HK-2 (cell line): ENCODE measurements at regions not wholly inside any gene's neighbourhood (a gene's known extent, or its start where the extent isn't known, plus 50 kb on each side); places are given as distances from the start of the nearest gene placed in this dataset.
"Not testable (repeated sequence)": the region's sequence is repeated elsewhere in the genome, so short reads cannot be mapped to it uniquely, and the experiment has no call there.

Experiments
- DNase-seq: peaks from one replicate; pipeline ENCODE4 v3.0.0-alpha.2; 2018; ENCODE audit not compliant: unreplicated experiment

DNA sequence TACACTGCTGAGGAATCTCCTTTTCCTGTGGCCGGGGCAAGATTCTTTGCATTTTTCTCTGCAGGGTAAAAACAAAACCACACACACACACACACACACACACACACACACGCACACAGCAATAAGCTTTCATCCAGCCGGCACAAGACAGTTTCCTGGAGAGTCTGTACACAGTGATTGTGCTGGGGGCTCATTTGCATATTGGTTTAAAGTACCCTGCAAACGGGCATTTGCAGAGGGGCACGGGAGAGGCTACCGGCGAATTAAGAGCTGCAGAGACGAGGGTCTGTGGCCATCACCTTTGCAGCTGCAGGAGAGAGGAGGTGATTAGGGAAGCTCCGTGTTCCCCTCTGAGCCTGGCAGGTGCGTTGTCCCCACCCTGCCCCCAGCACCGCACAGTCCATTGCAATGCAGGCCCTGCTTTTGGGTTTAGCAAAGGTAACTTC lies 219.9 kb downstream of the SHOX start:
- no peak for DNase-seq

DNA sequence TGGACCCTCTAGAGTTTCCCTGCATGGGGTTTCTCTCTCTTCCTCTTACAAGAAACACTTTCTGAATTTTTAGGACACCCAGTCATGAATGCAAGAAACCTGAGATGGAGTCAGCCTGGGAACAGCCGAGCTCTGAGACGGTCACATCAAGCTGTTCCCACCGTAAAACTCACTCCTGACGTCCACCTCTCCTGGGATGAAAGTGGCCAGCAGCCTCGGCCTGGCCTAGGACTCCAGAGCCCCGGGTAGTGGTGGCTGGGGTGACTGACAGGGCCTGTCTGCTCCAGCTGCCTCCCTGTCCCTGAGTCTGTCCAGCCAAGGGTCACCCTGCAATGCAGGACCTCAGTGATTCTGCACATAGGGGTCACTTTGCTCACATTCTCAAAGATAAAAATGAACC lies 217.8 kb downstream of the SHOX start:
- no peak for DNase-seq

DNA sequence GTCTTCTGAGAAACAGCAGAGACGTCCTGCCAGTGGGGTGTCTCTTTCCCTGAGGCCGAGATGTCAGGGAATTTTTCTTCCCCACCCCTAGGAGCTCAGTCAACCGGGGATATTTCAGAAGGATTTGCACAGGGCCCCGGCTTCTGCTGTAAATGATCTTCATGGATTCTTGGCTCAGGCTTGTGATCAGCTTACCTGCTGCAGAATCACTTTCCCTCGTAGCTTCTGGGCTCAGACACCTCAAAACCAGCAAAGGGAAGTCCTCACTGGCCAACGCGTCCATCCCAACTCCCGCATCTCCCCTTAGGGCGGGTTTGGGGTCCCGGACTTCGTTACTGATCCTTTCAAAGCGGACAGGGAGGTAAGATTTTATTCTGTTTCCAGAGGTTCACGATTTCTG lies 212.7 kb downstream of the SHOX start:
- DNase-seq: no peak

DNA sequence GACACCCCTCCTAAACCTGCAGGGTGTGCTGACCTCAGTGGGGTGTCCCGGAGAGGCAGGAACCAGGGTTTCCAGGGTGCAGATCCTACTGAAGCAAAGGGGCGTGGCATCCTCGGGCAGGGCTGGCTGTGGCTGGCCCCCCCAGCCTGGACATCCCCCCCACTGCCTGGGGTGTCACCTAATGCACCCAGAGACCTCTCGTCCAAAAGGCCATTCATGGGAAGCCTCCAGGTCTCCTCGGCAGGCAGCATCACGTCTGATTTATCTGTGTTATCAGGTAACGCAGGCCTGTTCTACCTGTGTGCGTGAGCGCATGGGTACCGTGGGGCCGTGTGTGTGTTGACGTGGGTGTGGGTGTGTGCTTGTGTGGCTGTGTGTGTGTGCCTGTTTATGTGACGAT lies 210.0 kb downstream of the SHOX start:
- no peak for DNase-seq

DNA sequence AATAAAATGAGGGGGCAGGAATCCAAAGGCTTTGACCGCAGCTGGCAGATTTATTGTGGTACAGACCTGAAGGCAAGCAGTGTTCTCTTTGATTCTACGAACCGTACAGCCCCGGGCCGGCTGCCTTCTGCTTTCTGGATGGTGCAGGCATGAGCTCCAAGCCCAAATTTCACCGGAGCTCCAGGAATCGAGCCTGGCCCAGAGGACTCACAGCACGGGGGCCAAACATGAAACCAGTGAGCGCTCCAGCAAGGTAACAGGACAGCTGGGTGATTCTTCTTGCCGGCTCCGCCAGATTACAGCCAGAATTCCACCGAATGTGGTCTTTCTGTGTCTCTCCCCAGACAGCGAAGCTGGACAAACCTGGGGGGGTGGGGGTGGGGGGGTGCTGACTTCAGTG lies 208.1 kb downstream of the SHOX start:
- DNase-seq: not testable (repeated sequence)

DNA sequence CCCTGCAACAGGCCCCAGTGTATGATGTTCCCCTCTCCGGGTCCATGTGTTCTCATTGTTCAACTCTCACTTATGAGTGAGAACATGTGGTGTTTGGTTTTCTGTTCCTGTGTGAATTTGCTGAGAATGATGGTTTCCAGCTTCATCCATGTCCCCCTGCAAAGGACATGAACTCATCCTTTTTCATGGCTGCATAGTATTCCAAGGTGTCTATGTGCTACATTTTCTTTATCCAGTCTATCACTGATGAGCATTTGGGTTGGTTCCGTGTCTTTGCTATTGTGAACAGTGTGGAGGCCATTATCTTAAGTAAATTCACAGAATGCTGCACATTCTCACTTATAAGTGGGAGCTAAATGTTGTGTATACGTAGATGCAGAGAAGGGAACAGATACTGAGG lies 205.3 kb downstream of the SHOX start:
- not testable (repeated sequence) for DNase-seq

DNA sequence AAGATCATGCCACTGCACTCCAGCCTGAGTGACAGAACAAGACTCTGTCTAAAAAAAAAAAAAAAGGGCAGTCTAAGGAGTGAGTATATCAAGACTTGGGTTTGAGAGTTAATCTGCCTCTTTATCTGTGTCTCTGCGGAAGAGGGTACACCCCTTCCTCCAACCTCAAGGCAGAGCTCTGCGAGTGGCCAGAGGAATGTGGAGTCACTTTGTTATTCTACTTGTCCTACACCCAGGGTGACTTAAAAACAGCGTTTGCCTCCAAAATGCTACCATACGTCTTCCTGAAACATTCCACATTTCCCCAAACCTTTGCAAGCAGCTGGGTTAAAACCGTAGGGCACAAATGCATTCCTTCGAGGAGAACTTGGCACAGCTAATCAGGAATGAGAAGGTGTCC lies 199.9 kb downstream of the SHOX start:
- DNase-seq: no peak

DNA sequence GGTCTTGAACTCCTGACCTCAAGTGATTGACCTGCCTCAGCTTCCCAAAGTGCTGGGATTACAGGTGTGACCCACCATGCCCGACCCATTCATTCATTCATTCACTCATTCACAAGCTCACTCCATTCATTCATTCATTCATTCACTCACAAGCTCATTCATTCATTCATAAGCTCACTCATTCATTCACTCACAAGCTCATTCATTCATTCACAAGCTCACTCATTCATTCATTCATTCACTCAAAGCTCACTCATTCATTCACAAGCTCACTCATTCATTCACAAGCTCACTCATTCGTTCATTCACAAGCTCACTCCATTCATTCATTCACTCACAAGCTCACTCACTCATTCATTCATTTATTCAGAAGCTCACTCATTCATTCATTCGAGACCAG lies 198.6 kb downstream of the SHOX start:
- no peak for DNase-seq

DNA sequence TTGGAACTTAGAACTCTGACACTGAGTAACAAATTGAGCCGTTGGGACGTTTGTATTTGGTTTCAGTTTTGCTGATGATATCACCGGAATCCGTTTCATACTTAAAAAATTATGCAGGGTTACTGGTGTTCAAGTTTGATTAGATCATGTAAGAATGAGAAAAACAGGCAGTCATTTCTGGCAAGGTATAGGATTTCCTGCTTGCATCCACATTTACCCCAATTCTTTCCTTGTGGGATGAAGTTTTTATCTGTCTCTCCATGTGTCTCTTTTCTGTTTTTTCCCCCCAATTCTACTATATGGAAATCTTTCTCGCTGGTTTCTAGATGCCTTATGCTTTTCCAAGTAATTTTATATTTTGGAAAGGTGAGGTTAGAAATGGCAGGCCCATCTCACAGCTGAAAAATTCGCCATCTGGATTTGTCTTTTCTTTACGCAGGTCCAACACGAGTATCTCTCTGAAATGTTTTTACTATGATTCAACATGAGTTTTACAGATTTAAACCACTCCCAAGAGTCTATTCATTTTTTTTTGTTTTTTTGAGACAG lies 197.9 kb downstream of the SHOX start:
- DNase-seq: no peak

DNA sequence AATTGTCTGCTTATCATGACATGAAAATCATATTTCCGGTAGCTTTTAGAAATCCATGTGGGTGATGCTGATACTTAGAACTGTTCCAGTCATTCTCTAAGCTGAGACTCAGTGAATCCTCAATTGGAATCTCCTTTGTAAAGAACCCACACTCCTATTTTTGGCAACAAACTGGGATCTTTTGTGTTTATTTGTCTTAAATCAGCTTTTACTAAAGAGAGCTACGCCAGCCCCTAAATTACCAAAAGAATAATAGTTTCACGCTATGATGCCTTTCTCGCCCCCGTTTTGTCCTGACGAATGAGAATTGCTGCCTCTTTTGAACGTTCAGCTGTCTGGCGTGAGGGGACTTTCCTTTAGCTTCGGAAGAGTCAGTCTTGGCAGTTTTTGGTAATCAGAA lies 195.9 kb downstream of the SHOX start:
- DNase-seq: no peak

DNA sequence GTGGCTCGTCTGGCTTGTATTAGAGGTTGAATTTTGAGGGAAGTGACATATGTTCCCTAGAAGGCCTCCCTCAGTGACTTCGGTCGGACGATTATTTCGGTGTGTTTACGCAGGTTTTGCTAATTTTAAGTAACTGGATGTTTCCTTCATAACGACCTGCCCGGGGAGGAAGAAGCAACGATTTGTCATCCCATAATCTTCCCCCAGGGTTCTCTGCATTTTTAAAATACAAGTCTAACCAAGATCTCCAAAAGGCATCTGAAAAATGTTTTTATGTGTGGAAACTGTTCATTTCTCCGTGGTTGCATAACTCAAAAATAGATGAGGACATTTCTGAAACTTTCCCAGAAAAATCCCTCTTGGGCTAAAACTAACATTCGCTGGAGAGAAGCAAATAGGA lies 195.4 kb downstream of the SHOX start:
- no peak for DNase-seq

DNA sequence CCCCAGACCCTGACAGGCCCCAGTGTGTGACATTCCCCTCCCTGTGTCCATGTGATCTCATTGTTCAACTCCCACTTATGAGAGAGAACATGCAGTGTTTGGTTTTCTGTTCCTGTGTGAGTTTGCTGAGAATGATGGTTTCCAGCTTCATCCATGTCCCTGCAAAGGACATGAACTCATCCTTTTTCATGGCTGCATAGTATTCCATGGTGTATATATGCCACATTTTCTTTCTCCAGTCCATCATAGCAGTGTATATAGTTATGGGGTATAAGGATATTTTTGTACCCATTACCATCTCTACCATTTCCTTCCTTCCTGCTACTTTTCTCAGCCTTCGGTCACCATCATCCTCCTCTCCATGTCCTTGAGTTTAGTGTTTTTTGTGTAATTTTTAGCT lies 192.5 kb downstream of the SHOX start:
- DNase-seq: not testable (repeated sequence)

DNA sequence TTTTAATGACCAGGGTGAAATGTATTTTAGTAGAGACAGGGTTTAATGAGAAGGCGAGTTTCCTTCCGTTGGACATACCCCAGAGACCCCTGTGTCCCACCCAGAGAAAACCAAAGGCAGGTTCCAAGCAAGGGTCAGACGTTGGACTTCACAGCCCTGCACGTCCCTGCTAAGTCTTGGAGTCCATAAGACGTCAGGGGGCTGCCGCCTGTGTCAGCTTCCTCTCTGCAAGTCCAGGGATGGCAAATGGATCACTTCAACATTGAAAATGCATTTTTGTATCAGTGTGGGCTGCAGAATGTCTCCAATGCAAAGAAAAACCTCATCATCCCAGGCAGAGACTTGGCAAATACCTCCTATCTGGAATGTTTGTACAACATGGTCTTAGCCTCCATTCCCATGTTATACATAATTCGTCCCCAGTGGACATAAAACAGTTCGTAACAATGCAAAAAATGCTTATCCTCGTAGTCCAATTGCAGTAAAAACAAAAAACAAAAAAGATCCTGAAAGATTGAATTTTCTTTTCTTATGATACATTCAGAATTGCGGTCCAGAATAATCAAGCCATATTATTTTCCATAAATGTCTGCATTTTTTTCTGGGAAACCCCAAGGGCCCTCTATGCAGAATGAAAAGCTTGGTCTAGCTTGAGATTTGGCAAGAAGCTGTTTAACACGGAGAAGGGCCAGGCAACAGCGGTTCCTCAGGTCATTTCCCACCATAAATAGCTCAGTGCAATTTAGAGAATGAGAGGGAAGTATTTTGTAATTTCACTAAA lies 190.9 kb downstream of the SHOX start:
- no peak for DNase-seq

DNA sequence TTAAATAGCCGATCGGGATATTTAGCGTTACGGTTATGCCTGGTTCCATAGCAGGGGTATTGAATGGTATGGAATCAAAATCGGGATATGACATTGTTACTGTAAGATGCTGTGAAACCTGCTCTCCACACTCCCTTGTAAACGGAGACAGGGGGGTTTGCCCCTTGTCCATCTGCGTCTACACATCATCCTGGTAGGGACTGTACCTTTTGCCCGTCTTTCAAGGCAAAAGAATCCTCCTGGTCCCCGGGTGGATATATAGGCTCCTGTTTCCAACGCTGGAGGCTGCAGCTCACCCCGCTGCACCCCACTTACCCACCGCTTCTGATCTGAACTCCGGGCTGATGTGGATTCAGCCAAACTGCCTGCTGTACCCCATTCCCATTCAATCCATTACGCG lies 189.1 kb downstream of the SHOX start:
- no peak for DNase-seq

DNA sequence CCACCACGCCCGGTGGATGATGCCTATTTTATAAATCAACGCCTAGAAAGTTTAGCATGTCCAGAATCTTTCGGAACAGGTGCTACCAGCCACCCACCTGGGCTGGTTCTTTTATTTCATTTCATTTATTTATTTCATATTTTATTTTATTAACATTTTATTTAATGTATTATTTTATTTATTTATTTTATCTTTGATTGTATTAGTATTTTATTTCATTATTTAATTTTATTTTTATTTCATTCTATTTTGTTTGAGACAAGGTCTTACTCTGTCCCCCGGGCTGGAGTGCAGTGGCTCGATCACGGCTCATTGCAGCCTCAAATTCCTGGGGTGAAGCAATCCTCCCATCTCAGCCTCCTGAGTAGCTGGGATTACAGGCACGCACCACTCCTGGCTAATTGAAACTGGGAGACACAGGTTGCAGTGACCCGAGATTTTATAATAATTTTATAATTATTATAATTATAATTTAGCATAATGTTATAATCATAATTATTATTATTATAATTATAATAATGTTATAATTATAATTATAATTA lies 187.2 kb downstream of the SHOX start:
- no peak for DNase-seq

DNA sequence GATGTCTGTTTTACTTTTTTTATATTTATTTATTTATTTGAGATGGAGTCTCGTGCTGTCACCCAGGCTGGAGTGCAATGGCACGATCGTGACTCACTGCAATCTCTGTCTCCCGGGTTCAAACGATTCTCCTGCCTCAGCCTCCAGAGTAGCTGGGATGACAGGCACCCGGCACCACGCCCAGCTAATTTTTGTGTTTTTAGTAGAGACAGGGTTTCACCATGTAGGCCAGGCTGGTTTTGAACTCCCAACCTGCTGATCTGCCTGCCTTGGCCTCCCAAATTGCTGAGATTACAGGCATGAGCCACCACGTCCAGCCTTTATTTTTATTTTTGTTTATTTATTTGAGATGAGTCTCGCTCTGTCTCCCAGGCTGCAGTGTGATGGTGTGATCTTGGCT lies 186.6 kb downstream of the SHOX start:
- DNase-seq: not testable (repeated sequence)

DNA sequence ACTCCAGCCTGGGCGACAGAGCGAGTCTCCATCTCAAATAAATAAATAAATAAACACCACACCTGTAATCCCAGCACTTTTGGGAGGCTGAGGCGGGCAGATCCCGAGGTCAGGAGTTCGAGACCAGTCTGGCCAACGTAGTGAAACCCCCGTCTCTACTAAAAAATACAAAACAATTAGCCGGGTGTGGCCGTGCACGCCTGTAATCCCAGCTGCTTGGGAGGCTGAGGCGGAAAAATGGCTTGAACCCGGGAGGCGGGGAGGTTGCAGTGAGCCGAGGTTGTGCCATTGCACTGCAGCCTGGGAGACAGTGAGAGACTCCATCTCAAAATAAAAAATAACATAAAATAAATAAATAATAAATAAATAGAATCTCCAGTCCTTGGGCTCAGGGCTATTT lies 185.8 kb downstream of the SHOX start:
- no peak for DNase-seq

DNA sequence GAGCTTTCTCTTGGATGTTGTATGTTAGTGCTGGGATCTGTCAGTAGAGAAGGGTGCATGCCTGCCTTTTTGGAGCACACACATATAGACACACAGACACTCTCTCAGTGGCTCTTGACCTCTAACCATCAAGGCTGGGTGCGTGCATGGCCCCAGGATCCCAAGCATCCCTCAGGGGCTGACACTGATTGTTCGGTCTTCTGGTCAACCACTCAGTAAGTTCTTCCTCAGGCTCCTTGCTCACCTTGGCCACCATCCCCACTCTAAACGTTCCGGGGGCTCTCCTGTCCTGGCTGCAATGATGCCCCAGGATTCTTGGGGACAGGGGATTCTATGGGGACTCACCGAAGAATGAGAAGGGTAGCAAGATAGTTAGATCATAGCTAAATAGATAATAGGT lies 179.6 kb downstream of the SHOX start:
- no peak for DNase-seq

DNA sequence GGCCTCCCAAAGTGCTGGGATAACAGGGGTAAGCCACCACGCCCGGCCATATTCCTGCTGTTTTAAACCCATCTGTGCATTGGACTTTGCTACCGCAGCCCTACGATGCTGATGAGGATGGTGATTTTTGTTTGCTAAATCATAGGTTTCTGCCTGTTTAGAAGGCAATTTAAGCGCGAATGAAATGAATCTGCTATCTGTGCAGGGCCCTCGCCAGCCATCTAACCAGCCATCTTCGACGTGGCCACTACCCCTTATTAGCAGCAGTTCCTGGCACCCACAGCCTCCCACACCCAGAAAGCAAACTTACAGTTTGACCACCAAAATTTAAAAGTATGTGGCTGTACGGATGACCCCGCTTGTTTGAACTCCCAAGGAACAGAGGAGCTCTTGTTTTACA lies 178.5 kb downstream of the SHOX start:
- no peak for DNase-seq

DNA sequence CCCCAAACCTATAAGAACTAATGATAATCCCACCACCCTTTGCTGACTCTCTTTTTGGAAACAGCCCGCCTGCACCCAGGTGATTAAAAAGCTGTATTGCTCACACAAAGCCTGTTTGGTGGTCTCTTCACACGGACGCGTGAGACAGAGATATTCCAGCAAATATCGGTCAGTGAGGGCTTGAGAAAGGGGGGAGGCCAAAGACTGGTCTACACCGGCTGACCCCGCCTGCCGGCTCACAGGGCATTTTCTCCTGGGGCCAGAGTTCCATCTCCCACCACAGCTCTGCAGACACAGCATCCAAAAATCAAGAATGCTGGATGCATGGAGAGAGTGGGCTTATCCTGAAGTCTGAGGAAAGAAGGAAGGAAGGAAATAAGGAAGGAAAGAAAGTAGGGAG lies 176.0 kb downstream of the SHOX start:
- no peak for DNase-seq

DNA sequence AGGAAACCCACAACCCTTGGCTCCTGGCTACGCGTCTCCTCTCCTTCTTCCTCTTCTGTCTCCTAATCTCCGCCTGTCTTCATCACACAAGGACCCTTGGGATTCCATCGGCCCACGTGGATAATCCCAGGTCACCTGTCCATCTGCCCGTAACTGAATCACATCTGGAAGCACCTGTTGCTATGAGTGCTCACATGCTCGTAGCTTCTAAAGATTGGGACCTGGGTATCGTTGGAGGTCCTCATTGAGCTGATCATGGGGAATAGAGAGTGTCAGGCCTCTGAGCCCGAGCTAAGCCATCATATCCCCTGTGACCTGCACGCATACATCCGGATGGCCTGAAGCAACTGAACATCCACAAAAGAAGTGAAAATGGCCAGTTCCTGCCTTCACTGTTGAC lies 175.4 kb downstream of the SHOX start:
- DNase-seq: no peak

DNA sequence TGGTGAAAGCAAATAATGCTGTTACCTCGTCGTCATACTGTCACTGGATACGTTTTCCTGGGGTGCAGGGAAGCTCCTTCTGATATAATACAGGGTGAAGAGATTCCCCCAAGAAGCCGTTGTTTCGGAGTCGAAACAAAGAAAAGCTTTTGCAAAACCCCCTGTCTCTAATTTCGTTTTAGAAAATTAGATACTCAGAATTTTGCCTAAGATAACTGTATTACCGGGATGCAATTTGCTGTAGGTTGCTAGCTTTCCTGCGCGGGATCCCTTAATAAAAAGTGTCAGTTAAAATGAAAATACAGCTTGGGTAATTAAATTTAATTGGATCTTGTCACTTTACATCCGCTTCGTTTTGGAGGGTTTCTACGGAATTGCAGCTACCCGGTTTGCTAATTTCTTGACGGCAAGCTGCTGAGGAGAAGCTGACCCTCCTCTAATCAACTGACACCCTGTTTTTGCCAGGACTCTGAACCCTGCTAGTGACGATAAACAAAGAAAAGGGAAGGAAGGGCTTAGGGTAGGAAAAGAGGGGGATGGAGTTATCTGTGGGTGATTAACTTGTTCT lies 174.6 kb downstream of the SHOX start:
- no peak for DNase-seq

DNA sequence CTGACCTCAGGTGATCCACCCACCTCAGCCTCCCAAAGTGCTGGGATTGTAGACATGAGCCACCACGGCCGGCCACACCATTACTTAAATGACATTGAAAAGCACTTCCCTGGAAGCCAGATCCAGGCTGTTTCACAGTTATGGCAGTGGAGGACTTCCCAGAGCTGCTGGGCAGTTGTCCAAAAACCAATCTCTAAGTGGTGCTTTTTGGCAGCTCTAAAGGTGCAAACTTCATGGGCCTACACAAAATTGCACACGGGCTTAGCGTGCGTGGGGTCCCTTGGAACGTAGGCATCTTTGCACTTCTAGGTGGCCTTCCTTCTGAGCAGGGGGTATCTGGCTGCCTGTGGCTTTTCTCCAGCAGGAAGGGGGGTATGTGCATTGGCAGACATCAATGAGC lies 172.3 kb downstream of the SHOX start:
- no peak for DNase-seq
